Nucleus accumbens (tissue), 56 donors: ENCODE measurements at regions not wholly inside any gene's neighbourhood (a gene's known extent, or its start where the extent isn't known, plus 50 kb on each side); places are given as distances from the start of the nearest gene placed in this dataset.

Source experiments
- DNase-seq, 56 donors: peaks; one replicate each; lab custom pipeline; 2025; lab: John Stamatoyannopoulos, UW

DNA sequence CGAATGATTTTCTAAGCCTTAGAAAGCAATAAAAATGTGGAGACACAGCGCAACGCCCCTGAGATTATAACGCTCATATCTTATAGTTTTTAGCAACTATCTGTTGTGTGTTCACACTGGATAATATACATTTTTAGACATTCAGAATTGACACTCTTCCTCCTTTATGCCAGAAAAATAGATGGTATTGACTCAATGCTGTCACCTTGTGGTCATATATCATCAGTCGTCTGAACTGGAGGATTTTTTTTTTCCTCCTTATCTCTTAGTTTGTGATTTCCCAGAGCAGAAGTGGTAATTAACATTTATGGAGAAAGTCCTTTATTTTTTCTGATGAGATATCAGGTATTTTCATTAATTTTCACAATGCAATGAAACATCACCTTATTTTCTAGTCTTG is 759.6 kb downstream of the RAB28 start:
- DNase-seq = no peak

DNA sequence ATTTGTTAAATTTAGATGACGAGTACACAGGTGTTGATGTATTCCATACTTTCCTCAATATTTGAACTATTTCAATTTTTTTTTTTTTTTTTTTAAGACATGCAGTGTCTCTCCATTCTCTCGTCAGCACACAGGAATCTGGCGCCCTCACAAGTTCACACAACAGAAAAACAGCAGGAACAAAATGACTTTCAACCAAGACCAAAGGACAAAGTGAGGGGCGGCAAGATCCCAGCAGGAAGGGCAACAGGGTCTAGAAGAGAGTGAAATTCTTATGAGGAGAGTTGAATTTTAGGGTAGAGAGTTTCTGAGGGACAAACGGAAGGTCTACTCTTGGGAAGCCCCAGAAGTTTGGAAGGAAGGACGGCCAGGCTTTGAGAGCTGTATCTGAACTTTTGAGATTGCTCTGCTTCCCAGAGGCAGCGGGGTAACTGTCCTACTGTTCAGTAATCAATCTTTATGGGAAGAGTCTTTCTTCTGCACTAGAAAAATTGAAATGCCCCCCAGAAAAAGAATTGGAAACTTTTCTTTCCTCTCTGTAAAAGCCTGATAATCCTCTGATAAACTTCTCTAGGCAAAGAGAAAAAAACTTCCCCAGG is 760.2 kb downstream of the RAB28 start:
- DNase-seq = no peak

DNA sequence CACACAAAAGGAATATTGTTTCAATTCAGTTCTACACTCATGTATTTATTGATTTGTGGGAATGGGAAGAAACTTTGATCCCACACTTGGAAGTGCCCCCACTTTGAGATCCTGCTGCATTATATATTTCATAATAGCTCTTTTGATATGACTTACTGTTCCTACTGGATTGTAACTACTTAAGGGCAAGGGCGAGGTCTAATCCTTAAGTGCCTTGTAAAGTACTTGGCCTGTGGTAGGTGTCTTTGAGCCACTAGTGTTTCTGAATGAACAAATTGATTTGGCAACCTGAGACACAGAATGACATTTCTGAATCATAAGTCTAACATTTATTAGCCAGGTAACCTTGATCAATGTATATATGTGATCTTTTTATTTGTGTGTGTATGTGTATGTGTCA is 767.2 kb downstream of the RAB28 start:
- no peak for DNase-seq

DNA sequence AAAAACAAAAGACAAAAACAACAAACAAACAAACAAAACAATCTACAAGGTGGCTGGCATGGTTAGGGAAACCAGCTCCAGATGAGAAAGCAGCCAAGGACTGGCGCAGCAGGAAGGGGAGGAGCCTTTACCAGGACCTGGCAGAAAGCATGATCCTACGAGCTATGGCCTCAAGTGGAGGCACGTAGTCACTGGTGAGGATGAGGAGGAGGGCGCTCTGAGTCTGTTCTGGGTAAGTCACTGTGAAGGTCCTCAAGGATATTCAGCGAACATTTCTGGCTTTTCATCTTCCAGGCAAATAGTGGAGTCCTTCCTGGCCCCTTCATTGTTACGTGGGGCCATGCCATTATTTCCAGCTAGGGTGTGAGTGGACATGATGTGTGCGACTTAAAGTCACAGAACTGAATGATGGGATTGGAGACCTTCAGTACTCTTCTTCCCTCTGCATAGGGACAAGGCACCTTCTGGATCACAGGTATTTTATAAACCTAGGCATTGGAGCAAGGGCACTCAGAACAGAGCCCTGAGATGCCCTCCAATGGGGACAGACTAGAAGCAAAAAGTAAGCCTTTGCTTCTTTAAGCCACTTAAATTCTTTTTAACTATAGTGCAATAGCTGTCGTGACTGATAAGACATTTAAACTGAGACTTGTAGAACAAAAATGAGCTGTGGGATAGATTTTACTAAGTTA is 771.3 kb downstream of the RAB28 start:
- no peak for DNase-seq

DNA sequence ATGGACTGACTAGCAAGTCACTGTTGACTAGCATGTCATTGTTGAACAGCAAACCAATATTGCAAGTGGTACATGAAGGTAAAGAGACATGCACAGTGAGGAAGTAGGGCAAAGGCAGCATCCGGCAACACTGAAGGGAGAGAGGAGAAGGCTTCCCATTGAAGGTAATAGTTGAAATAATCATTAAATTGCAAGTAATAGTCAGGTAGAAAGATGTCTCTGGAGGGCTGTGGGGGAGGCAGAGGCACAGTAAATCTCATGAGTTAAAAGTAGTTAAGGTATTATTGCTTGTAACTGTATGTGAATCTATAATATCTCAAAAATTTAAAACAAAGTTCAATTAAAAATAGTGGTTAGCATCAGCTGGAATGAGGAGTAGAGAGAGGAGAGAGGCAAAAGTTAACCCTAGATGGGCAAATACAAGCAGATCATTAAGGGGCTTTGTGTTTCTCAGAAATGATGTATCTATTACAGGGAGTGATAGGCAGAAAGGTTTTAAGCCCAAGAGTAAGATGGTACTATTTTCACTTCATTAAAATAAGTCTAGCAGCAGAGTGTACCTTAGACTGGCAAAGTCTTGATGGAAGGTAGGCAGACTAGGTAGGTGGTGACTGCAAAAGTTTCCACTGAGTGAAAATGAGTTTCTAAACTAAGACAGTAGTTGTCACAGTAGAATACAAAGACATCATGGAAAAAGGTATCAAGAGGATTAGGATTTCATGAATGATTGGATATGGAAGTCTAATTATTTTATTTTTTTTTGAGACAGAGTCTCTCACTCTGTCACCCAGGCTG is 776.6 kb downstream of the RAB28 start:
- DNase-seq = peak in 5 of 56 donors; percentile 1 to 31 (median 16)

DNA sequence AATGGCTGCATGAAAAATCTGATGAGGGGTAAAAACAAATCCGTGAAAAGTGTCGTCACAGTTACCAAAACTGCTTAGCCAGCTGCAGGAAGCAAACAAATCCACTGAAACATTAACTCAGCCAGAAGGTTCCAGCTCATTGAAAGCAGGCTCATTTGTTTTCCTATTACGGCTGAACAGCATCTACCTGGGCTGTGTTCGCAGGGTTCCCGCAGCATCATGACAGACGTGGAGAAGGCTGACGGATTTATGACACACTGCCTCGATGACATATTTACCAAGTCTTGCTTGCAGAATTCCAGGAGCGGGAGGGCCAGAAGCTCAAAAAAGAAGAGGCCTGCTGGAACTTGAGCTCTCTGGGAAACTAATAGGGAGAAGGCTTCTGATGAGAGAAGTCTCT is 781.1 kb downstream of the RAB28 start:
- DNase-seq = no peak

DNA sequence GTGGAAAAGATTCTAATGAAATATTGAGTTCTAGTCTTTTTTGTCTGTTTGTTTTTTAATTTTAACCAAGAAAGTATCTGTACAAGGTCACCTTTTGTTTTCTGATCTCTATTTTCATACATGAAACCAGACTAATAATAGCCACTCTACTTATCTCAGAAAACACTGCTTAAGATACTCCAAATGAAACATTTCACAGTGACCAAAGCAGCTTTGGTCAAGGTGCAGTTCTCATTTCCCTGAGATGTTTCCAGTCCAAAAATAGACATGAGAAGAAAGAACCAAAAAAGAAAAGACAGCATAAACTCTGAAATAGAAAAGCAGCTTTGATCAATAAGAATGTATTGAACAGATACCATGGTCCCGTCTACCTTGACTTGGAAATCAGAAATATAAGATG is 782.8 kb downstream of the RAB28 start:
- no peak for DNase-seq

DNA sequence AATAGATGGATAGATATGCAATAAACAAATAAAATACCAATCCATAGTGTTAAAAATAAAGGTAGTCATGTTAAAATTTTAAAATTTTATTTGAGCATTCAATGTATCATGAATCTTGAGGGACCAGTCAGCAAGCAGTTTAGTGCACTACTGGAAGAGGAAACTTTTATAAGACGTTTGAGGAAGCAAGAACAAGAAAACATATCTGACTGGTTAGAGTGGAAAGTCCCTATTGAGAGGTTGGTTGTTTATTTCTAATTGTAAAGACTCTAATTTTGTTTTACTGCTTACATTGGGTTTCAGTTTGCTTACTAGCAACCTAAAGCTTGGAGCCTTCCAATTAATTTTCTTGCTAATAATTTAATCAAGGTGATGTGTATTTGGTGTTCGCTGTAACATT is 786.2 kb downstream of the RAB28 start:
- DNase-seq = no peak

DNA sequence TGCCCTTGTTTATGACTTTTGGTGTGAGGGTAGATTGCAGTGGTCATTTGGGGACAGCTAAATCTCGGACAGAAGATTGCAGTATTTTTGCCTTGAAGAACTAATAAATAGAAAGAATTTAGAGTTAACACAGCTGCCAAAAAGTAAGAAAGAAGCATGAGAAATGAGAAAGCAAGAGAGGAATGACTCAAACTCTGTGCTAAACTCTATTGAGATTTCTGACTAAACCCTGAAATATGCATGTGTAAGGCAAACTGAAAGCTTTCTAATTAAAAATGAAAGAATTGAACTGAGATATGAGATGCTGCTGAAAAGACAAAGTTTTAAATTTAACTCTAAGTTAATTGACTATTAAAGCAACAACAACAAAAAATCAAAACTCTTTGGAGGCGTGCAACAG is 791.3 kb downstream of the RAB28 start:
- DNase-seq = no peak

DNA sequence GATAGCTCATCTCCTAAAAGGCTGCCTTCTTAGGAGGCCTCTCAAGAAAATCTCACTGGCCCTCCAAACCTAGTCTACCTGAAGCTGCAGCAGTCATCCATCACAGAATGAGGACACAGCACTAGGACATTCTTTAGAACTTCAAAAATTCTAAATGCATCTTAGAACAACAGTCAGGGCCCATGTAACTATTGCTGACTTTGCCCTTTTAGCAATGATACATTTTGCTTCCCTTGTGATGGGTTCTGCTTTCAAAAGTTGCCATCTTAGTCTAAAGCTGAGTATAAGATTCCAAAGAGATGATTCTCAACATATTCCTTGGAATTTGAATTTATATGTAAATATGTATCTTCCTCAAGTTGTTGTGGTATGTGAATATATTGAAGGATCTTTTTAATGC is 793.0 kb downstream of the RAB28 start:
- DNase-seq = no peak

DNA sequence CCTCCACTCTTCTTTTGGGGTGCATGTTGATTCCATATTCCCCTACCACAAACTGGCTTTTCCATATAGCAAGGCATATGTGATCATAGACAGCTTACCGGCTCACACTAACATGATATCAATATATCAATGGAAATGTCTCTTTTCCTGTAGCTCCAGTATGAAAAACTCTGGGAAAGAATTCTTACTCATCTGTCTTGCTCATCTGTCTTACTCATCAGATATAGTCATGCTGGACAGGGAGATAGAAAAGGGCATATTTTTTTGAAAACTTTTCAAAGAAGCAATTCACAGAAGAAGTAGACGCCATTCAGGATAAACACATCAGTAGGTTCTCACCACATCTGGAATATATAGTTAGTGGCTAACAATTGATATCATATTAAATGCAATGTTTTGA is 794.7 kb downstream of the RAB28 start:
- DNase-seq = no peak

DNA sequence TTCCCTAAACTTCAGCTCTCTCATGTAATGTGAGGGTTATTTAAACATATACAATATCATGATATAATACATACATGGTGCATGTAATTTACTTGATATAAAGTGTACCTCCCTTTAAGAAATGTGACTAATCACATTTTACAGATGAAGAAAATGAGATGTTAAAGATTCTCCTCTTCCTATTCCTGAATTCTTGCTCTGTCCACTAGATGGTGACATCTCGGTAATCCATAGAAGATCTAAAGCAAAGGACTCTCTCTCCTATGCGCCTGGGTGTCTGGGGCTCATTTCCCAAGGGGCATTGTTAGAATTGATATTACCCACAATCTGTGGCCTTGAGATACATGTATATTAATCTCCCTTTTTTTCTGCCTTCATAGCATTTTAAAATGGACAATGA is 804.9 kb downstream of the RAB28 start:
- DNase-seq = no peak

DNA sequence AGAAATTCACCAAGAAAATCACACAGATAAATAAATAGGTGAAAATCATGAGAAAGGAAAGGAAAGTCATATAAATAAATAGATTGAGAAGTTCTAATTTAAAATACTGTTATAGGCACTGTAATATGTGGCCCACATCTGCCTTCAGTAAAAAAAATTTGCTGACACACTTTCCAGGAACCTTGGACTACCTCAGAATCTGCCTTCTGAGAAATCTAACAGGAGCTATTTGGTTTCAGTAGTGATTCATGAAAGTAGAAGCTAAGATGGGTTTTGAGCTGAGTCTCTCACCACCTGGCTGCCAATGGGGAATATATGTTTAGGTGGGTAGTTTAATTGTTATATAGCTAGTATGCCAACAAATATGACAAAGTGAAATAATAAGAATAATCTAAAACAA is 810.0 kb downstream of the RAB28 start:
- no peak for DNase-seq

DNA sequence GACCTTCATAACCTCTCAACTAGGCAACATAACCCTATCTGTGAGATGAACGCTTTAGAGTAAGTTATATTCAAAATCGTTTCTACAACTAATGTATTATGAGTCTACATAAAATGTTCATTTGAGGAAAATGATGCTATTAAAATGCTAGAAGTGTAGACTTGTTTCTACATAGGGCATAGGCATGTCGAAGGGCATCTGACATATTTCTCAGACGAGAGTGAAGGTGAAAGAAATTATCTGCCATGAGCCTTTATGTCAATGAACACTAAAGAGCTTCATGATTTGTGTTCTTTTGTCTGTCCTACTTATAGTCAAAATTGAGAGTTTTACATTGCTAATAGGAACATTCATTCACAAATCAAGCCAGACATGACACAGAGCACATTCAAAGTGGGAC is 811.8 kb downstream of the RAB28 start:
- no peak for DNase-seq

DNA sequence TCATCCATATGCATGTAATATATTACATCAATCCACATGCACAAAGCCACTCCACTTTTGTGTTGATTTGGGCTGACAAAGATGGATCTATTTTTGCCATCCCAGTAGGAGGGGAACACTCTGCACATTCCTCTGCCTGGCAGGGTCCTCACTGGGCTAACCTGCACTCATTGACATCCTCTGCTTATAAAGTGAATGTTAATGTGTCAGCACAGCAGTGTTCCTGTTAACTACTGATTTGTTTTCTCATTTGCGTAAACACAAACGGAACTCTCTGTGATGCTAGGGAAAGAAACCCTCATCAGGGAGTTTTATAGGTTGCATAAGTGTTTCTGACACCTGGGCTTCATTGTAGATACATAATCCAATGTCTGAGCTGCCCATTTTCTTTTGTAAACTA is 826.0 kb downstream of the RAB28 start:
- DNase-seq = no peak

DNA sequence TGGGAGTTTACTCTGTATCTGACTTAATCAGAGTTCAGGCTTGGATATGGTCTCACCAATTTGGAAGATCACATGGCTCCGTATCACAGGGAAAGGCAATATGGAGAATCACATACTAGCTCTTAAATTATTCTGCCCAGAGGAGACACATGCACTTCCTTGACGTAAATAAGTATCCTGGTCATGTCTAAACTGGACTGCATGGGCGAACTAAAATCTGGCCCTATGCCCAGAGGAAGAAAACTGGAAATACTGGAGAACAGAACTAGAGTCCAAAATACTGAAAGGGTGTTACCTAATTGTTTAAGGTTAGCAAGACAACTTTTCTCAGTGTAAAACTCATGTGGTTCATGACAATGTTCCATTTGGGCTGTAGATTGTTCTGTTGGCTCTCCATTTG is 832.3 kb downstream of the RAB28 start:
- DNase-seq = no peak

DNA sequence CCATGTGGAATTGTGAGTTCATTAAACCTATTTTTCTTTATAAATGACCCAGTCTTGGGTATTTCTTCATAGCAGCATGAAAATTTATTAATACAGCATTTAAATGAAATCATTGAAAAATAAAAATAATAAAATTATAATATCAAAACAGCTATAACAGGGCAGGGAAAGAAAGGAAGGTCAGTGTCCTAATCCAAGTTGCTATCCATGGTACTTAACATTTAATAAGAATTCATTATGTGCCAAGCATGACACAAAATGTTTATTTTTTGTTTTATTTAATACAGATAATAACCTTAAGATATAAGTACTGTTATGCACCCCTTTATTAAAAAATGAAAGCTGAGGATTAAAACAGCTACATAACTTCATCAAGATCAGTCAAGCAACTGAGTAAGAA is 838.4 kb downstream of the RAB28 start:
- no peak for DNase-seq

DNA sequence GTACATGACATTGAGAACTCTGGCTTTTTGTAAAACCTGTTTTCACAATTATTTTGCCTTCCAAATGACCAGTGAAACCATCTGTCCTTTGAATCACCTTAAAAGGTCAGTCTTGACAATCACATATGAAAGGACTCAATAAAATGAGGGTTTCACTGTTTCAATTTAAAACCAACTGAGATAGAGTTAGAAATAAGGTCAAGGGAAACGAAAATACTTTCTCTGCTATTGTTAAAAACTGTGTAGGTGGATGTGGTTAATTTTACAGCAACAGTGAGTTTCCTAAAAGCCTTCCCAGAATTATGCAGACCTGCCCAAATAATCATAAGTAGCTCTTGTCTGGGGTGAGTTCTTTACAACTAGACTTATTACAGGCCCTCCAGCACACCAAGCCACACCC is 839.9 kb downstream of the RAB28 start:
- DNase-seq = no peak

DNA sequence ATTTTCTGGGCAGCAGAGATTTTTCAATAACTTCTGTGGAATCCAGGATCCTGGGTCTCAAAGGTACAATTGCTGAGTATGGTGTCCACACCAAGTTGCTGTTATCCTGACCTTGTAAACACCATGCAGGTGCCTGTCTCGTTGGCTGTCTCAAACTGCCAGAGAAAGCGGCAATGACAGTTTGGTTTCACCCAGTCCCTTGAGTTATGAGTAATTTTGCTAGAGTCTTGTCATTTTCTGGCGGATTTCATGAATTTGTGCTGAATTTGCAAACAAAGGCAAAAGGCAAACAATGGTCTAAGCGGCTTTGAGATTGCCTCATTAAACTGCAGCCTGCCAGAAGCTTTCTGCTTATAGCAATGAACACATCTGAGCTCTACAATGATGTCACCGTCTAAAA is 847.9 kb downstream of the RAB28 start:
- DNase-seq = no peak

DNA sequence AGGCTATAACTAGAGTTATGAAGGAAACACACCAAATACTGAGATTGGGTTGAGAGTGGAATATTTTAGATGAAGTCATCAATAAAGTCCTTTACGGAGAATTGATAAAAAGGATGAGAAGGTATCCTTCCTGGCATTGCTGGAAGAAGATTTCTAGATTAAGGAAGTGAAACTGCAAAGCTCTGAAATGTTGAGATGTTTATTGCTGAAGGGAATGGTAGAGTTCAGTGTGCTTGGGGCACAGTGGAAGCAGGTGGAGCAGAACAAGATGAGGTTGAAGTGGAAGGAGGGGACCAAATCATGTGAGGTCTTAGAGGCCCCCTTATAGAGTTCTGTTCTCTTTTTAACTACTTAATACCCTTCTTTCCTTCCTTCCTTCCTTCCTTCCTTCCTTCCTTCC is 848.5 kb downstream of the RAB28 start:
- DNase-seq = no peak

DNA sequence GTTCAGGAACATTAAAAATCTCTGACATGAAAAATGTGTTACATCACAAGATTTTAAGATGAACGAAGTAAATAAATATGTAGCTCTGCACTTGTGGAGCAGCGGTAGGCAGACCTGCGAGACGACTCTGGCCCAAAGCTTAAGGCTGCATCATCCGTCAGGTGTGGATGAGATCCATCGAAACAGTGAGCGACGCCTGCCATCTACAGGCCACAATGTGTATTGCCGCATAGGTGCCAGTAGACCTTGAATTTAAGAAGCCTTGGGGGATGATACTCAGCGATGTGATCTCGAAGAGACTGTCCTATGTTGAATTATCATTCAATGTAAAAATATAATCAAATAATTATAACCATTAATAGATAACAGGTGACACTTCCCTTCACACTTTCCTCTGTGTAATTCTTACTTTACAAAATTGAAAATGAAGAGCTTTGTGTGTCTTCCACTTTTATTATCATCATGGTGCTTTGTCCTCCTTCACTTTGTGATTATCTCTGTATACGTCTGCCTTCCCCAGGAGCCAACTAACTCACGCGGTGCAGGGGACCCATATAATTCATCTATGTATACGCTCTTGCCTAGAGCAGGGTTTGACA is 851.0 kb downstream of the RAB28 start:
- DNase-seq = peak in 48 of 56 donors; percentile 1 to 90 (median 46)

DNA sequence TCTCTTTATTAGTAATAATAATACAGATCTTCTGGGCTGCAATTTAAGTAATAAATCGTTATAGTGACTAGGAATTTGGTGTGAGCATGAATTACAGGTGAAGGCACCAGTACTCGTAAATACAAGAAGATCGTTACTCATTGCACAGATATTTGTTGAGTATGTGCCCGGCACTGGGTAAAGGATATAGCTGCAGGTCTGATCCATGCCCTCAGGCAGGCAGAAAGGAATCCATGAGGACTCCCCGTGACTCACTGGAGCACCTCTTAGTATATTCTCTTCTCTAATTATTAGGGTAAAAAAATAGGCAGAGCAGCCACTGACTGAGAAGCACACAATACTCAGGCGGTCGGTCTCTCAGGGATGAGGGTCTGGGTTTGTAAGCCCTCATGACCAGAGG is 868.3 kb downstream of the RAB28 start:
- no peak for DNase-seq
